GM18951 (cell line): ENCODE measurements at regions not wholly inside any gene's neighbourhood (a gene's known extent, or its start where the extent isn't known, plus 50 kb on each side); places are given as distances from the start of the nearest gene placed in this dataset.

ENCODE experiments used
- POLR2A ChIP-seq: IDR thresholded peaks from 4 replicates; pipeline ENCODE4 v1.6.1; 2011; ENCODE audit warnings: mild to moderate bottlenecking; ENCODE audit not compliant: insufficient read length, insufficient read depth; ENCODE audit errors: extremely low read depth
- in situ Hi-C: fragments of 300-500 bp; cut with MboI; formaldehyde crosslinking; loops from one replicate; pipeline ENCODE4 v1.12.0; 2022; ENCODE audit warnings: low sequenced_read_pairs, mixed read lengths, inconsistent platforms; ENCODE audit not compliant: unreplicated experiment

DNA sequence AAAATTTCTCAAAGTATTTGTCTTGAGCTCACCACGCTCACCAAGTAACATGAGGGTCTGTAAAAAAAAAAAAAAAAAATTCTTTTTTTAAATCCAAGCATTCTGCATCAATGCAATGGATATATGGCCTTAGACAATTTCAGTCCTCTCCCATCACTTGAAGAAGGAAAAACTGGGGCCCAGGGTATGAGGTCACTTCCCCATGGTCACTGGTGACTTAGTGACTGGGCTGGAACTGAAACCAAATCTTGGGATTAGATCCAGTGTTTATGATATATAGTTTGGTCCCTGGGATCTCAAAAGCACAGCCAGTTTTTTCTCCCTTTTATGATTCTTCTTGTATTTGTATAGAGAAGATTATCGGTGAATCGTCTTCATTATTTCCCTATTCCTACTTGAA is 477.9 kb upstream of the TNP1 start:
- in situ Hi-C loops, result no loop called here
- no peak for TF ChIP-seq POLR2A

DNA sequence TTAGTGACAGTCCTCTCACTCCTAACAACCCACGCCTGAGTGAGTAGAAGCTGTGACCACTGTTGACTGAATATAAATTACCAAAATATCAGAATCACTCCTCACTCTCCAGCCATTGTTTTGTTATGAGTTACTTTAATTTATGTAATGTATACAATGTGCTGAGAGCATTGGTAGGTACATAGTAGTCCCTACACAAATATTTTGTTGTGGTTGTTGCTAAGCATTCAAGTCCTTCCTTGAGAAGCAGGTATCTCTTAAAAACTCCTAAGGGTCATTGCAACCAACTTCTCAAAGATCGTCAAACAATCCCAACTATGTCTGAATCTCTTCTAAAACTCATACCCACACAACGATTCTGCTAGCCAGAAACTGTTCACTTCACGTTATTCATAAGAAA is 476.8 kb upstream of the TNP1 start:
- in situ Hi-C loops, result no loop called here
- no peak for TF ChIP-seq POLR2A

DNA sequence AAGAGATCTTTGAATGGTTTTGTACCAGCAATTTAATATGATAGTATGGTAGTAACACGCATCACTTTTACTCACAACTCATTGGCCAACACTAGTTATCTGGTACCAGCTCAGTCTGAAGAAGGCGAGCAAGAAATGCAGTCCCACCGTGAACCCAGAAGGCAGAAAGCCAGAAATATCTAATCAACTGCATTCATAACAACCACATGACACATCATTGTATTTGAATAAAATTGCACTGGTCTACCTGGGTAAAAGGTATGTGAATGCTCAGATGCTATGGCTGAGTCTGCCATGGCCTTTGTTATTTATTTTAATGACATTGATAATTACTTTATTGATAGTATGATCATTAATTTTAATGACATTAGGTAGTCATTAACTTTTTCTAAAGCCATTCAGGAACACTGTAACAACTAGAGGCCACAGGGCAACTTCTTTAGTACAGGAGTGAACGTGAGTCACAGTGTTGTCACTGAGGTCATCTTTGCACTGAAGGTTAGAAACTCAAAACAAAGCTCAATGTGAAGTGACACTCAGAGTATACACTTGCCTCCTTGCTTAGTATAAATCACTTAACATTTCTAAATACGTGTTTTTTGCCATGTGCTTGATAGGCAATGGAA is 475.6 kb upstream of the TNP1 start:
- TF ChIP-seq POLR2A, result no peak
- in situ Hi-C loops, result no loop called here

DNA sequence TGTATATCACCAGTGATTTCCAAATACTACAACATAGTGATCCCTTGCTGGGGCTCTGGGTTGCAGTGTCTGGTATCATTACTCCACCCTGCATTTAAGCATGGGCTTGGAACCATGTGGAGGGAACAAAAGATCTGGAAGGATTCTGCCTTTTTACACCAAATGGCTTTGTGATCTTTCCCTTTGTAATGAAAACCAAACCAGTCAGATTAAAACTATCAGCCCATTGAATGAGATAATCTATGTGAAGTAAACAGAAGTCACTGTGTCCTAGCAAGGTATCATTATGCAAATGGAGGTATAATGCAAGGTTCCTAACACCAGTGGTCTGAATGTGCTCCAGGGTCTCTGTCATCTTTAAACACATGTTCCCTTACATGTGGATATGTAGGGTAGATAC is 474.7 kb upstream of the TNP1 start:
- in situ Hi-C loops, result no loop called here

DNA sequence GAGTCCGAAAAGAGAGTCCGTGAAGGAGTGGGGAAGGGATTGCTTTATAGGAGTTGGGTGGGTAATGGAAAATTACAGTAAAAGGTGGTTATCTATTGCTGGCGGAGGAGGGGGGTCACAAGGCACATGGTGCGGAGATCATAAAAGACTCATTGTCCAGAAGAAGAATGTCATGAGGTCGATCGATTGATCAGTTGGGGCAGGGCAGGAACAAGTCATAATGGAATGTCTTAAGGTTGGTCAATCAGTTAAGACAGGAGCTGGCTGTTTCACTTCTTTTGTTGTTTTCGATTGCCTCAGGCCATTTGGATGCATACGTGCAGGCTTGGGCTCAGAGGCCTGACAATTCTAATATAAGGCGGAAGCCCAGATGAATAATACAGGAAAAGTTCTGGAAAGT is 473.0 kb upstream of the TNP1 start:
- no peak for TF ChIP-seq POLR2A

More for the DNA sequence above, 474.7 kb upstream of the TNP1 start:
- TF ChIP-seq POLR2A, result no peak

DNA sequence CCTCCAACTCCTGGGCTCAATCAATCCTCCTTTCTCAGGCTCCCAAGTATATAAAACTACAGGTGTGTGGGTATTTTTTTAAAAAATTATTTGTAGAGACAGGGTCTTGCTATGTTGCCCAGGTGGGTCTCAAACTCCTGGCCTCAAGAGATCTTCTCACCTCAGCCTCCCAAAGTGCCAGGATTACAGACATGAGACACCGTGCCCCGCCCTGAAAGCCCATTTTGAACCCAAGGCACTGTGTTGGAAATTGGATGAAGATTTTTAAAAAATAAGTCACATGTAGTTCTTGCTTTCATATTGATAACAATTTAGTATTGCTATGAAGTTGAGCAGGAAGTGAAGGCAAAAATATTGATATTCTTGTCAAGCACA is 472.5 kb upstream of the TNP1 start:
- in situ Hi-C loops, result no loop called here
- no peak for TF ChIP-seq POLR2A

More for the DNA sequence above, 473.0 kb upstream of the TNP1 start:
- in situ Hi-C loops, result no loop called here

DNA sequence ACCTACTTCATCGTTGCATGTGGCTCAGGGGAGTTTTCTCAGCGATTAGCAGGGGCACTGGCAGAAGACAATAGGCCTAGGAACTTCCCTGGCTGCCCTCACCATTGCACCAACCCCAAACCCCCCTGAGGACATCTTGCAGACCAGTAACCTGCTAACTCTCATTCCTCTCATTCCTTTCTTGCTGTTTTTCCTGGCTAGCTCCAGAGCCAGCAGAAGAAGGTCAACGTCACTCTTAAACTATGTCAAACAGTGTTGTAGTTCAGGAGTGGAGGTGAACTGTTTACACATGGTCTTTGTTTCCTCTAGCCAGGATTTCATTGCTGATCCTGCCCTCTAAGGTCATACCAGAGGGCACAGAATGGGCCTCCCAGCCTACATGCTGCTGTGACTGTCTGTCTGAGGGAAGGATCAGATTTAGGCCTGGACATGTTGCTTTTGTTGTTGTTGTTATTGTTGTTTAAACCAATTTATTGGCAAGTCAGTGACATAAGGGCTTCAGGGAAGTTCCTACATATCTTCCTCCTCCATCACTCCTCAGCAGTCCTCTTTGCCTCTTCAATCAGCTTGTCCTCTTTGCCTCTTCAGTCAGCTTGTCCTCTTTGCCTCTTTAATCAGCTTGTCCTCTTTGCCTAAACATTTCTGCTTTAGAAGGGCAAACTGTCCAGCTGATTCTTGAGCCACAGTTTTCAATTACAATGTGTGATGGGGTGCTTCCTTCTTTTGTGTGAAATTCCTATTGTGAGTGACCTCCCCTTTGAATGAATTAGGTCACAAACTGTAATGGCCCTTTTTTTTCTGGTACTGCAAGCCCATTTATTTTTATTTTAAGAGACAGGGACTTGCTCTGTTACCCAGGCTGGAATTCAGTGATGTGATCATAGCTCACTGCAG is 471.9 kb upstream of the TNP1 start:
- in situ Hi-C loops, result no loop called here

DNA sequence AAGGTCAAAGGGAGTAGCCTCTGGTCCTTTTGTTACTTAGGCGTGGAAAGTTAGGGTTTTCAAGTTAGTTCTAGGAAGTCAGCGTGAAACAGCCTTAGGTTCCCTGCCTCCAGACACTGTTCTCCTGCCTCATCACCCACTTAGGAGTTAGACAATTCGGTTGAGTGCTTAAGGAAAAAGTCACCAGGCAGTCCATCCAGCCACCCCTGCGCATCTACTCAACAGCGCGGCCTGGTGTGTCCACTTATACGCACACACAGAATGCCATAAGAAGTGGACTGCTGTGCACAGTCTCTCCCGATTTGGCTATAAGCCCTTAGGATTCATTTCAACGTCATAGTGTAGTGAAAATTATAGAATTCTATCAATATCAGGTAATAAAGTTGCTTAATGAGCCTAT is 470.8 kb upstream of the TNP1 start:
- in situ Hi-C loops, result no loop called here
- no peak for TF ChIP-seq POLR2A

More for the DNA sequence above, 471.9 kb upstream of the TNP1 start:
- no peak for TF ChIP-seq POLR2A

DNA sequence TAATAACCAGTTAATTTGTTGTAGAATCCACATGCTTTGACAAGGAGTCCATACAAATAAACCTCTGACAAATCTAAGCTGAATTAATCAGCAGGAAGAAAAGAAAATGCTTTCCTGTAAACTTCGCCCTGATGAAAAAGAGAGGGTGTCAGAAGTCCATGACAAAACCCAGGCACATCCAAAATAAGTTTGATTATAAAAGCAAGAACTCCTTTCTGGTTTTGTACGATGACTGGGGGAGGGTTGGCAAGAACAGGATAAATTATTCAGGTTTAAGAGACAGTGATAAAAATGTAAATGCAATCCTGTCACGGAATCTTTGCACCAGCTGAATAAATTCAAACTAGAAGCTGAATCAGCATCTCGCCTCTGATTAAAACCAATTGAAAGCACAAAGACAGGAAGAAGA is 469.2 kb upstream of the TNP1 start:
- in situ Hi-C loops, result no loop called here
- no peak for TF ChIP-seq POLR2A

DNA sequence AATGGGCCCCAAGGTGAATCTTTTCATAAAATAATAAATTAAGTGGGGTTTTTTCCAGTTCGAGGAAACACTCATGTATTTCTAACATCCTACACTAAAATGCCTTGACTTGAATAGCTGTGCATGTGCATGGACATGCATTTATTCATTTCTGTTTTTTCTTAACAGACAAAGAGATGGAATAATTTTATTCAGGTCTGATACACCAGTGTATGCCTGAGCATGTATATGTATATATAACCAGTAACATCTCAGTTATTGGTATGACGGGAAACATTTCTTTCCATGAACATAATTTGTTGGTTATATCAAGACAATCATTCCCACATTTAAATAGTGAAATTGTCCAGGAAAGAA is 468.7 kb upstream of the TNP1 start:
- TF ChIP-seq POLR2A, result no peak
- in situ Hi-C loops, result no loop called here

DNA sequence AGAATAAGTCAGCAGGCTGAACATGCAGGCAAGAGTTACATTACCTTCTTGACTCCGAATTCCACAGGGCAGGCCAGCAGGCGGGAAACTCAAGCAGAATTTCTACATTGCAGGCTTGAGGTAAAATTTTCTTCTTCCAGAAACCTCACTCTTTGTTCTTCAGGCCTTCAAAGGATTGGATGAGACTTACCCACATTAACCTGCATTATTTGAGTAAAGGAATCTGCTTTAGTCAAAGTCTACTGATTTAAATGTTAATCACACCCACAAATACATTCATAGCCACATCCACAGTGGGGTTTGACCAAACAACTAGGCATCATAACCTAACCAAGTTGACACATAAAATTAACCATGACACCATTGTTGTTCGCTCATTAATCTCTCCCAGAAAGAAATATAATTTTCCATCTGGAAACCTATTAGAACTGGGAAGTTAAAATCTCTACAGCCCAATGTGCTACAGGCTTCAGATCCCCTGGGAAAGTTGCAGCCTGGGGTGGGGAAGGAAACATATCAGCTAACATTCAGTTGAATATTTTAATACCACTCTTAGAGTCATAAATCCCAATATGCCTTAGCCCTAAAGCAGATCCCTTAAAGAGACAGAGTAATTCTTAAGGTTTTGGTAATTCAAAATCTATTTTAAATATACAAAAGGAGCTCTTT is 468.2 kb upstream of the TNP1 start:
- TF ChIP-seq POLR2A, result no peak
- in situ Hi-C loops, result no loop called here

DNA sequence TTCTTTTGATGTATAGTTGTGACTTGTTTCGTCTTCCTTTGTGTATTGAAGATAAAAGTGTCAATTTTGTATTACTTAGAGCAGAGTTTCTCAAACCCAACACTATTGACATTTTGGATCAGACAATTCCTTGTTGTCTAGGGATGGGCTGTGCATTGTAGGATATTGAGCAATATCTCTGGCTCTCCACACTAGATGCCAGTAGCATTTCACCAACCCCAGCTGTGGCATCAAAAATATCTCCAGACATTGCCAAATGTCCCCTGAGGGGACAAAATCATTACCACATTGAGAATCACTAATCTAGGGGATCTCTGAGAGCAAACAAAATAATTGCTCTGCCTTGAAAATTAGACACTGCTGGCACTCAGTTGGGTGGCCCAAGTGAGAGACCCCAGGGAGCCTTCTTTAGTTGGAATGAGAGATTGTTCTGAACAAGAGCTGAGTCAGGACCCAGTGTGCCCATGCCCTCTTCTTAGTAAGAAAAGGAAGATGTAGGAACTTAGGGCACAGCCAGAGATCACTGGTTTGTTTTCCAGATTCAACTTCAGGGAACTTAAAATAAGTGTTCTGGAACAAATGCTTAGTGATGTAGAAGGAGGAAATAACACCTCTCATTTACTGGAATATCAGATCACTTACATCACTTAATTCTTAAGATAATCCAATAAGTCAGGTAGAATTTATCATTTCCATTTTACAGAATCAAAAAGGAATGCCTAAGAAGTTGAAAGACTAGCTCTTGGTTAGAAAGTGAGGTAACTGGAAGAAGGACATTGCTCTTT is 466.6 kb upstream of the TNP1 start:
- in situ Hi-C loops, result no loop called here
- TF ChIP-seq POLR2A, result no peak

DNA sequence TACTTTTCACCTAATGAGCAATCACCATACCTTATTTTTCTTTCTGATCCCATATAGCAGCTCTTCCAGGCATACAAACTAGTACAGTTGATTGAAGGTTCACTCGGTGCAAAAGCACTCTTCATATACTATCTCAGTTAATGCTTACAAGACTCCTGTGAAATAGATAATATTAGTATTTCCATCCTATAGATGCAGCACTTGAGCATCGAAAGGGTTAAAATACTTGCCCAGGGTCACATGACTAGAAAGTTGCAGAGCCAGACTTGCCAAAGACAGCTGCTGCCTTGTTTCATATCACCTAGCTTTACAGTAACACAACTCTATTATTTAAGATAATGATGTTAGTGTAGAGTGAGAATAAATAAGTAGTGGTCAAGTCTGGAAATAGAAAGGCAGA is 466.0 kb upstream of the TNP1 start:
- TF ChIP-seq POLR2A, result no peak
- in situ Hi-C loops, result no loop called here
